AG10803 (cell line): ENCODE measurements at regions not wholly inside any gene's neighbourhood (a gene's known extent, or its start where the extent isn't known, plus 50 kb on each side); places are given as distances from the start of the nearest gene placed in this dataset.

Experiments
- DNase-seq: peaks from one replicate; pipeline ENCODE4 v3.0.0; 2010; ENCODE audit warnings: low read depth
- H3K4me3 ChIP-seq: 2 replicates; pipeline ENCODE4 v1.5.1; 2011; ENCODE audit warnings: mild to moderate bottlenecking, low read length, control low read depth
- CTCF ChIP-seq: conservative IDR thresholded peaks from 2 replicates; pipeline ENCODE4 v1.5.1; 2011; ENCODE audit warnings: mild to moderate bottlenecking, low read length, control low read depth, inconsistent platforms

DNA sequence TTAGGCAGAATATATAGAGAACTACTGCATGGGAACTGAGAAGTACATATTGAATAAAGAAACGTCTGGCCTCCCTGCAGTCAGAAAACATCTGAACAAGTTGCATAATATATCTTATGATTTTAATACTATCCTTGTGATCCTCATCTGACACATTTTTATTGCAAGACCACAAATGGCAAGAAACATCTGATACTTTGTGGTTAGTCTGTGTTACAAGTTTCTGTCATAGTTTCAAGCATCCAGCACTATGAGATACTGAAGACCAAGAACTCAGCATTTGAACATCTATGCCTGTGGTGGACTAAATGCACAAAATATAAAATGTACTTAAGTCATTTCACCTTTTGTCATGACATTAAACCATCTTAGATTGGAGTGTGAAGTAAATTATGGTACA is 1175.8 kb upstream of the MIR17HG start:
- H3K4me3 ChIP-seq, result no peak overlapping the region
- peak; percentile 22 for DNase-seq
- TF ChIP-seq CTCF, result no peak

- TF ChIP-seq CTCF, result no peak
- no peak for DNase-seq
- no peak overlapping the region for H3K4me3 ChIP-seq
Observed at GRCh38 chr13:90177512-90177911, 1170.0 kb upstream of the MIR17HG start.

DNA sequence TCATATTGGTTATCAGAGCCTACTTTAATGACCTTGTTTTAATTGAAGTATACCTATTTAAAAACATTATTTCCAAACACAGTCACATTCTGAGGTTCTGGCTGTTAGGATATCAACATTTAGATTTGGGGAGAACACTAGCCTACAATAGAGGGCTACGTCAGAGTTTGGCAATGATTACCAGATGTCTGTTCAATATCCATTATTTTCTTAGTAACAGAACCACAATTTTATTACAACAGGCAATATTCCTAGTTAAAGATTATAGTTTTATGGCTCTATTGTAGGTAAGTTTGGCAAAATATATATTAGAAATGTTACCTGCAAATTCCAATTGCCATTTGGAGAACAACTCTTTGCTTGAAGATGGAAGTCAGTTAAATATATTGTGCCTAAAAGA is 1163.1 kb upstream of the MIR17HG start:
- H3K4me3 ChIP-seq, result no peak overlapping the region
- no peak for DNase-seq
- no peak for TF ChIP-seq CTCF

DNA sequence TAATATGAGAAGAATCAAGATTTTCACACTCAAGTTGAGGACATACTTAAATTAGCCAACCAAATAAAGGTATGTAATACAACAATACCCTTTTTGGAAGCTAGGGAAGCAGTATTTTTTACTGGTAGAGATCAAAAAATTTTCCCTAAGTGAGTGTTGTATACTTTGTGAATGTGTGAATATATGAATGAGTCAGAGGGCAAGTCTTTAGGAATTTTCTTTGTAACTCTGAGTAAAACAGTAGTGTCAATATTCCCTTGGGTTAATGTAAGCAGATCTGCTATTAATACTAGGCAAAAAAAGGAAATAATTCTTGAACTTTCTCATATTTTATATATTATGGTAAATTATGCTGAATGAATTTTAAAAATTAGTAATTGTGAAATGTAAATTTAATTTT is 1161.8 kb upstream of the MIR17HG start:
- TF ChIP-seq CTCF, result no peak
- no peak for DNase-seq

GRCh38 chr13:90187478-90188350 is 1159.8 kb upstream of the MIR17HG start:
- H3K4me3 ChIP-seq, result no peak overlapping the region
- TF ChIP-seq CTCF, result no peak
- DNase-seq, result no peak

More for the DNA sequence above, 1161.8 kb upstream of the MIR17HG start:
- H3K4me3 ChIP-seq, result no peak overlapping the region

- no peak for DNase-seq
- H3K4me3 ChIP-seq, result no peak overlapping the region
- no peak for TF ChIP-seq CTCF
Observed at GRCh38 chr13:90188351-90188636, 1159.2 kb upstream of the MIR17HG start.

DNA sequence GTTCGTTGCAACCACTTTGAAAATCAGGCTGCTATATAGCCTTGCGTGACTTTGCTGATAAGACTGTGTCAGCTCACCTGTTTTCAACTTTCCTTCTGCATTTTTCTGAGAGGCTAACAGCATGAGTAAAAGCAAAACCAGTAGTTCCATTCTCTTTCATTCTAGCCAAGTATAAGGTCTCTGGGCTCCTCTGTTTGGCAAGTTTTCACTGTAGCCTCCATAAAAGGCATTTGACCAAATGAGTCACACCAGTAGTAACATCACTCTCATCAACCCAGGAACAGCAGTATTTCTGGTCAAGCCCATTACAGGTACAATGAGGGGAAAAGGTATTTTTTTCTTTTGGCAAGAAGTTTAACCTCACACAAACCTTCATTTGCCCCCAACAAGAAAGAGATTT is 1149.8 kb upstream of the MIR17HG start:
- TF ChIP-seq CTCF, result no peak
- H3K4me3 ChIP-seq, result no peak overlapping the region
- peak; percentile 2 for DNase-seq
